Chondrocyte (in vitro differentiated cells): ENCODE measurements at regions not wholly inside any gene's neighbourhood (a gene's known extent, or its start where the extent isn't known, plus 50 kb on each side); places are given as distances from the start of the nearest gene placed in this dataset.
A peak's percentile ranks its signal among the peaks of the same experiment; 100 is the strongest.

Source experiments
- DNase-seq: peaks from one replicate; pipeline ENCODE4 v3.0.0; 2021; ENCODE audit warnings: mixed read lengths, low spot score
- H3K27ac Mint-ChIP-seq: one replicate; pipeline ENCODE4 v1.8.0; 2021; ENCODE audit warnings: mild to moderate bottlenecking, moderate library complexity, mixed read lengths; ENCODE audit not compliant: unreplicated experiment
- H3K27me3 Mint-ChIP-seq: 2 replicates; pipeline ENCODE4 v1.8.0; 2021; ENCODE audit warnings: low read depth, mixed read lengths
- H3K36me3 Mint-ChIP-seq: 2 replicates; pipeline ENCODE4 v1.8.0; 2021; ENCODE audit warnings: low read depth, mixed read lengths
- H3K4me1 Mint-ChIP-seq: 2 replicates; pipeline ENCODE4 v1.8.0; 2021; ENCODE audit warnings: low read depth, mild to moderate bottlenecking, mixed read lengths
- H3K4me3 Mint-ChIP-seq: one replicate; pipeline ENCODE4 v1.8.0; 2021; ENCODE audit warnings: mild to moderate bottlenecking, moderate library complexity, mixed read lengths; ENCODE audit not compliant: unreplicated experiment
- H3K9me3 Mint-ChIP-seq: 2 replicates; pipeline ENCODE4 v1.8.0; 2021; ENCODE audit warnings: low read depth, mixed read lengths
- TF ChIP-seq, protein P1 (sequence below): fragments of 200-600 bp; sonication (generic); IDR thresholded peaks from 2 replicates; pipeline ENCODE4 v1.5.0; 2021; ENCODE audit warnings: antibody characterized with exemption, mild to moderate bottlenecking, moderate library complexity

DNA sequence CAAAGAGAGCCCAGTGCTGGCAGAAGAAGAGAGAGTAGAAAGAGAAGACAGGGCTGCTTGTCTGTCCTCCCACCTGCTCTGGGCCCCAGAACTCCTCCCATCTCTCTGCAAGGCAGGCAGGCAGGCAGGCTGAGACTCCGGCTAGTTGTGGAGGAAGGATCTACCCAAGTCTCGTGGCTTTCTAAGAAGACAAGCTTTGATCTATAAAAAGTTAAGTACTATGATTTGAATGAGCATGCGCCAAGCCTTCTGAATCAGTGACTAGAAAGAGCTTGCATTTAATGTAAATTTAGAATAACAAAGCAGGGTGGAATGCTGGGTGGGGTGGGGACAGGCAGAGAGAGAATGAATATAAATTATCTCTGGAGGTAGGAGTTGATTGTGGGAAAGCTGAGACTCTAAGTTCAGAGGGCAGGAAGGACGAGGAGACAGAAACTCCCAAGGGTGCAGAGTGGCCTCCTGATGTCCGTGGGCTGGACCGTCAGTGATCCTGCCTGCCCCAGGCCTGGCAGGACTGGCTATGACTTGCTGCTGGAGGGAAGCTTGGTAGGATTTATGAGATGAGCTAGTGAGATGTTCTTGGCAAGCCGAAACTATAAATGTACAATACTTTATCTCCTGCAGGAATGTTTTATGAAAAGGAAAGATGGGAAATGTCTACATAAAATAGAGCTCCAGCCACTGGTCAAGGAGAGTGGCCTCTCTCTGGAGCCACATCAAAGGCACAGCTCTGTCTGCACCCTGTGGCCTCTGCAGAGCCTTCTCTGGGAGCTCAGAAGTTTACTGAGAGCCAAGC, 447.5 kb downstream of the TNS1 start:
- H3K4me1 Mint-ChIP-seq, result peaks cover 66% of the 10 kb centered on the region
- H3K4me3 Mint-ChIP-seq, result no peak overlapping the region
- DNase-seq, result no peak
- peak overlapping the region; percentile 37 for H3K27ac Mint-ChIP-seq
- TF ChIP-seq, protein P1, sequence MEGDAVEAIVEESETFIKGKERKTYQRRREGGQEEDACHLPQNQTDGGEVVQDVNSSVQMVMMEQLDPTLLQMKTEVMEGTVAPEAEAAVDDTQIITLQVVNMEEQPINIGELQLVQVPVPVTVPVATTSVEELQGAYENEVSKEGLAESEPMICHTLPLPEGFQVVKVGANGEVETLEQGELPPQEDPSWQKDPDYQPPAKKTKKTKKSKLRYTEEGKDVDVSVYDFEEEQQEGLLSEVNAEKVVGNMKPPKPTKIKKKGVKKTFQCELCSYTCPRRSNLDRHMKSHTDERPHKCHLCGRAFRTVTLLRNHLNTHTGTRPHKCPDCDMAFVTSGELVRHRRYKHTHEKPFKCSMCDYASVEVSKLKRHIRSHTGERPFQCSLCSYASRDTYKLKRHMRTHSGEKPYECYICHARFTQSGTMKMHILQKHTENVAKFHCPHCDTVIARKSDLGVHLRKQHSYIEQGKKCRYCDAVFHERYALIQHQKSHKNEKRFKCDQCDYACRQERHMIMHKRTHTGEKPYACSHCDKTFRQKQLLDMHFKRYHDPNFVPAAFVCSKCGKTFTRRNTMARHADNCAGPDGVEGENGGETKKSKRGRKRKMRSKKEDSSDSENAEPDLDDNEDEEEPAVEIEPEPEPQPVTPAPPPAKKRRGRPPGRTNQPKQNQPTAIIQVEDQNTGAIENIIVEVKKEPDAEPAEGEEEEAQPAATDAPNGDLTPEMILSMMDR, result no peak
- H3K36me3 Mint-ChIP-seq, result peaks cover 2% of the 10 kb centered on the region
- H3K27me3 Mint-ChIP-seq, result no peaks in the 10 kb centered on the region
- peaks cover 3% of the 10 kb centered on the region for H3K9me3 Mint-ChIP-seq

- TF ChIP-seq, protein P1, result no peak
- no peak for DNase-seq
- H3K27me3 Mint-ChIP-seq, result no peaks in the 10 kb centered on the region
- no peaks in the 10 kb centered on the region for H3K9me3 Mint-ChIP-seq
- peaks cover 71% of the 10 kb centered on the region for H3K4me1 Mint-ChIP-seq
- no peaks in the 10 kb centered on the region for H3K36me3 Mint-ChIP-seq
- no peak overlapping the region for H3K4me3 Mint-ChIP-seq
- H3K27ac Mint-ChIP-seq, result peak overlapping the region; percentile 74
These were observed 449.1 kb downstream of the TNS1 start for GRCh38 chr2:217553679-217554078.

- no peaks in the 10 kb centered on the region for H3K36me3 Mint-ChIP-seq
- peaks cover 68% of the 10 kb centered on the region for H3K4me1 Mint-ChIP-seq
- DNase-seq, result no peak
- no peak overlapping the region for H3K4me3 Mint-ChIP-seq
- H3K27me3 Mint-ChIP-seq, result no peaks in the 10 kb centered on the region
- H3K9me3 Mint-ChIP-seq, result no peaks in the 10 kb centered on the region
- no peak overlapping the region for H3K27ac Mint-ChIP-seq
- TF ChIP-seq, protein P1, result no peak
These were observed 449.6 kb downstream of the TNS1 start for GRCh38 chr2:217553202-217553601.

DNA sequence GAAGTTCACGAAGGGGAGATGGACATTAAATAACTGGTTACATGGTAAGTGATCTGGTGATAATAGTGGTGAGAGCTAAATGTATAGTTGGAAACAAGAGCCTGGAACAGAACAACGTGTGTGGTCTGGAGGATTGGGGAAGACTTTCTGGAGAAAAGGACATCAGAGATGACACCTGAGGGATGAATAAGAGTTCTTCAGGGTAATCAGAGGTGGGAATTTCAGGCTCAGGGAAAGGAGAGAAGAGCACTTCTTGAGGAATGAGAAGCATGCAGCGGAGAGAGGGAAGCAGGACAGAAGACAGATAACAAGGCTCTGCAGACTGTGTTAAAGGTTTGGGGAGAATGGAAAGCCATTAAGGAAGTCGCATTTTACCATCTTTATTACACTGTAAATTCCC, 450.7 kb downstream of the TNS1 start:
- Mint-ChIP-seq H3K36me3 (no peaks in the 10 kb centered on the region), H3K9me3 (peaks cover under 1% of the 10 kb centered on the region), H3K4me3 (no peak overlapping the region), H3K27me3 (no peaks in the 10 kb centered on the region), H3K4me1 (peaks cover 58% of the 10 kb centered on the region), H3K27ac (peak overlapping the region; percentile 18)
- TF ChIP-seq, protein P1, result no peak
- DNase-seq, result no peak

GRCh38 chr2:217551252-217551899, 451.4 kb downstream of the TNS1 start:
- H3K36me3 Mint-ChIP-seq, result peaks cover under 1% of the 10 kb centered on the region
- H3K4me1 Mint-ChIP-seq, result peaks cover 58% of the 10 kb centered on the region
- H3K4me3 Mint-ChIP-seq, result no peak overlapping the region
- DNase-seq, result no peak
- H3K9me3 Mint-ChIP-seq, result peaks cover 7% of the 10 kb centered on the region
- no peaks in the 10 kb centered on the region for H3K27me3 Mint-ChIP-seq
- peak overlapping the region; percentile 19 for H3K27ac Mint-ChIP-seq
- TF ChIP-seq, protein P1, result peak; percentile 14
